Nephron (organoid): ENCODE measurements at regions not wholly inside any gene's neighbourhood (a gene's known extent, or its start where the extent isn't known, plus 50 kb on each side); places are given as distances from the start of the nearest gene placed in this dataset.

Experiments
- H3K27ac Mint-ChIP-seq, 3 experiments: 2 replicates each; pipeline ENCODE4 v1.8.0; 2020; ENCODE audit warnings: mixed read lengths in 3 of 3, mild to moderate bottlenecking in 2 of 3, moderate library complexity in 1 of 3
- H3K27me3 Mint-ChIP-seq: 2 replicates; pipeline ENCODE4 v1.8.0; 2021; ENCODE audit warnings: low read depth, mild to moderate bottlenecking, moderate library complexity, mixed read lengths
- H3K36me3 Mint-ChIP-seq: 2 replicates; pipeline ENCODE4 v1.8.0; 2020; ENCODE audit warnings: low read depth, mixed read lengths
- H3K4me1 Mint-ChIP-seq: 2 replicates; pipeline ENCODE4 v1.8.0; 2020; ENCODE audit warnings: mixed read lengths
- H3K4me3 Mint-ChIP-seq, 3 experiments: 2 replicates each; pipeline ENCODE4 v1.8.0; 2020; ENCODE audit warnings: mild to moderate bottlenecking in 3 of 3, mixed read lengths in 3 of 3, moderate library complexity in 2 of 3
- H3K9me3 Mint-ChIP-seq: 2 replicates; pipeline ENCODE4 v1.8.0; 2020; ENCODE audit warnings: mixed read lengths
- CTCF ChIP-seq, 3 experiments: fragments of 200-600 bp; sonication (generic); IDR thresholded peaks; one replicate each; pipeline ENCODE4 v1.5.0; 2021; ENCODE audit warnings: antibody characterized with exemption in 3 of 3; ENCODE audit not compliant: unreplicated experiment in 3 of 3

GRCh38 chr13:85170372-85170771 is 628.8 kb downstream of the SLITRK6 start:
- H3K9me3 Mint-ChIP-seq, result no peaks in the 10 kb centered on the region
- no peak overlapping the region for H3K4me3 Mint-ChIP-seq
- H3K27ac Mint-ChIP-seq, result no peak overlapping the region
- TF ChIP-seq CTCF (IDR thresholded peaks at IDR 0.05; ENCODE audit: unreplicated experiment in 3 of 3), result no peak
- peaks cover 6% of the 10 kb centered on the region for H3K4me1 Mint-ChIP-seq
- no peaks in the 10 kb centered on the region for H3K36me3 Mint-ChIP-seq
- no peaks in the 10 kb centered on the region for H3K27me3 Mint-ChIP-seq

- Mint-ChIP-seq H3K4me3 (no peak overlapping the region), H3K27ac (no peak overlapping the region), H3K36me3 (peaks cover 5% of the 10 kb centered on the region), H3K4me1 (peaks cover 6% of the 10 kb centered on the region), H3K27me3 (no peaks in the 10 kb centered on the region), H3K9me3 (peaks cover 8% of the 10 kb centered on the region)
- TF ChIP-seq CTCF (IDR thresholded peaks at IDR 0.05; ENCODE audit: unreplicated experiment in 3 of 3), result no peak
Measured at GRCh38 chr13:85166891-85167290, 632.3 kb downstream of the SLITRK6 start.

GRCh38 chr13:85163063-85163462 is 636.2 kb downstream of the SLITRK6 start:
- peaks cover 6% of the 10 kb centered on the region for H3K4me1 Mint-ChIP-seq
- no peaks in the 10 kb centered on the region for H3K27me3 Mint-ChIP-seq
- peaks cover 8% of the 10 kb centered on the region for H3K9me3 Mint-ChIP-seq
- TF ChIP-seq CTCF (IDR thresholded peaks at IDR 0.05; ENCODE audit: unreplicated experiment in 3 of 3), result no peak
- peaks cover 5% of the 10 kb centered on the region for H3K36me3 Mint-ChIP-seq
- no peak overlapping the region for H3K4me3 Mint-ChIP-seq
- H3K27ac Mint-ChIP-seq, result no peak overlapping the region

GRCh38 chr13:85148009-85148408 is 651.2 kb downstream of the SLITRK6 start:
- Mint-ChIP-seq H3K4me3 (no peak overlapping the region), H3K27me3 (no peaks in the 10 kb centered on the region), H3K36me3 (no peaks in the 10 kb centered on the region), H3K9me3 (no peaks in the 10 kb centered on the region), H3K27ac (peak overlapping the region in 2 of 3 experiments; percentile 10 to 52), H3K4me1 (peaks cover 5% of the 10 kb centered on the region)
- no peak for TF ChIP-seq CTCF (IDR thresholded peaks at IDR 0.05; ENCODE audit: unreplicated experiment in 3 of 3)

GRCh38 chr13:85142351-85142927 is 656.8 kb downstream of the SLITRK6 start:
- peak overlapping the region in 2 of 3 experiments; percentile 6 to 55 for H3K27ac Mint-ChIP-seq
- no peaks in the 10 kb centered on the region for H3K27me3 Mint-ChIP-seq
- peaks cover 11% of the 10 kb centered on the region for H3K4me1 Mint-ChIP-seq
- no peak for TF ChIP-seq CTCF (IDR thresholded peaks at IDR 0.05; ENCODE audit: unreplicated experiment in 3 of 3)
- H3K36me3 Mint-ChIP-seq, result no peaks in the 10 kb centered on the region
- no peak overlapping the region for H3K4me3 Mint-ChIP-seq
- H3K9me3 Mint-ChIP-seq, result no peaks in the 10 kb centered on the region

- no peaks in the 10 kb centered on the region for H3K9me3 Mint-ChIP-seq
- H3K36me3 Mint-ChIP-seq, result no peaks in the 10 kb centered on the region
- no peak overlapping the region for H3K4me3 Mint-ChIP-seq
- no peak overlapping the region for H3K27ac Mint-ChIP-seq
- H3K4me1 Mint-ChIP-seq, result peaks cover 11% of the 10 kb centered on the region
- no peak for TF ChIP-seq CTCF (IDR thresholded peaks at IDR 0.05; ENCODE audit: unreplicated experiment in 3 of 3)
- H3K27me3 Mint-ChIP-seq, result no peaks in the 10 kb centered on the region
Measured at GRCh38 chr13:85141401-85141800, 657.8 kb downstream of the SLITRK6 start.
